Upper lobe of right lung (tissue), 1 donor: ENCODE measurements at regions not wholly inside any gene's neighbourhood (a gene's known extent, or its start where the extent isn't known, plus 50 kb on each side); places are given as distances from the start of the nearest gene placed in this dataset.

Experiments
- ATAC-seq: fragments of 200-7000 bp; cut with Tn5 transposase; one replicate; pipeline ENCODE4 v1.9.1; 2020; ENCODE audit warnings: mild to moderate bottlenecking, moderate library complexity
- DNase-seq: peaks from one replicate; pipeline ENCODE4 v3.0.0-alpha.2; 2020
- H3K27ac ChIP-seq: fragments of 200-600 bp; one replicate; pipeline ENCODE4 v1.8.0; 2022
- H3K27me3 ChIP-seq: fragments of 200-600 bp; one replicate; pipeline ENCODE4 v1.8.0; 2022; ENCODE audit warnings: mild to moderate bottlenecking
- H3K36me3 ChIP-seq: fragments of 200-600 bp; one replicate; pipeline ENCODE4 v1.8.0; 2022
- H3K4me1 ChIP-seq: fragments of 200-600 bp; one replicate; pipeline ENCODE4 v1.8.0; 2022
- H3K4me3 ChIP-seq: fragments of 200-600 bp; one replicate; pipeline ENCODE4 v1.8.0; 2022; ENCODE audit warnings: mild to moderate bottlenecking
- H3K9me3 ChIP-seq: fragments of 200-600 bp; one replicate; pipeline ENCODE4 v1.8.0; 2022
- intact Hi-C: fragments of 100-400 bp; cut with DNase I; formaldehyde crosslinking; loops from one replicate; pipeline ENCODE4 v1.11.0; 2022
- TF ChIP-seq, protein P1 (sequence below): fragments of 200-600 bp; IDR thresholded peaks from one replicate; pipeline ENCODE4 v1.8.0; 2022; ENCODE audit warnings: antibody characterized with exemption
- donor health status: DM: no; HTN: yes; CAD: no; lungs with severe emphysema.

DNA sequence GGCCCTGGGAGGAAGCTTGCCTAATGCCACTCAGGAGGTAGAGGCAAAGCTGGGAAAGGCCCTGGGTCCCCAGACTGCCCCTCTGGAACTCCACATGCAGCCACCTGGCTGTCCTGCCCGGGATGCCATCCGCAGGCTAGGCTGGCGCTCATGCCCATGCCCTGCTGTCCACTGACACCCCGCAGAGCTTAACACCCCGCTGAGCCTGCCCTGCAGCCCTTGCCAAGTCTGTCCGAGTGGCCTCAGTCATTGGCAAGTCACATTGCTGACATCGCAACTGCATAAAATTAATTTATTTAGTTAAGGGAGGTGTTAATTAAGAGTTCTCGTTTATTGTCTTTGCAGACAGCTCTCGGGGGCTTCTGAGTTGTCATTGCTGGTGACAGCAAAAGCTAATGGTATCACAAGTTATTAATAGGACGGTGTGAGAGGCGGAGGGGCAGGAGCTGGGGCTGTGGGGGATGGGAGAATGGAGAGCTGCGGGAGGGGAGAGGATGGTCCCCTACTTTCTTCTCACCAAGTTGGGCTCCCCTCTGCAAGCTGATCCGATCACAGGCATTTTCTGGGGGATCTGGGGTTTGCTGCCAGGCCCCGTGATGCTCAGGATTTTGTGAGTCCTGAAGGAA lies 55.6 kb upstream of the PCBD1 start:
- DNase-seq (no peak), ATAC-seq (no peak)
- H3K4me1 ChIP-seq: no peaks in the 10 kb centered on the region
- no peaks in the 10 kb centered on the region for H3K9me3 ChIP-seq
- intact Hi-C loops: no loop called here
- no peaks in the 10 kb centered on the region for H3K36me3 ChIP-seq
- H3K27me3 ChIP-seq: no peaks in the 10 kb centered on the region
- H3K27ac ChIP-seq: no peak overlapping the region
- TF ChIP-seq, protein P1, sequence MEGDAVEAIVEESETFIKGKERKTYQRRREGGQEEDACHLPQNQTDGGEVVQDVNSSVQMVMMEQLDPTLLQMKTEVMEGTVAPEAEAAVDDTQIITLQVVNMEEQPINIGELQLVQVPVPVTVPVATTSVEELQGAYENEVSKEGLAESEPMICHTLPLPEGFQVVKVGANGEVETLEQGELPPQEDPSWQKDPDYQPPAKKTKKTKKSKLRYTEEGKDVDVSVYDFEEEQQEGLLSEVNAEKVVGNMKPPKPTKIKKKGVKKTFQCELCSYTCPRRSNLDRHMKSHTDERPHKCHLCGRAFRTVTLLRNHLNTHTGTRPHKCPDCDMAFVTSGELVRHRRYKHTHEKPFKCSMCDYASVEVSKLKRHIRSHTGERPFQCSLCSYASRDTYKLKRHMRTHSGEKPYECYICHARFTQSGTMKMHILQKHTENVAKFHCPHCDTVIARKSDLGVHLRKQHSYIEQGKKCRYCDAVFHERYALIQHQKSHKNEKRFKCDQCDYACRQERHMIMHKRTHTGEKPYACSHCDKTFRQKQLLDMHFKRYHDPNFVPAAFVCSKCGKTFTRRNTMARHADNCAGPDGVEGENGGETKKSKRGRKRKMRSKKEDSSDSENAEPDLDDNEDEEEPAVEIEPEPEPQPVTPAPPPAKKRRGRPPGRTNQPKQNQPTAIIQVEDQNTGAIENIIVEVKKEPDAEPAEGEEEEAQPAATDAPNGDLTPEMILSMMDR: no peak
- H3K4me3 ChIP-seq: no peak overlapping the region

DNA sequence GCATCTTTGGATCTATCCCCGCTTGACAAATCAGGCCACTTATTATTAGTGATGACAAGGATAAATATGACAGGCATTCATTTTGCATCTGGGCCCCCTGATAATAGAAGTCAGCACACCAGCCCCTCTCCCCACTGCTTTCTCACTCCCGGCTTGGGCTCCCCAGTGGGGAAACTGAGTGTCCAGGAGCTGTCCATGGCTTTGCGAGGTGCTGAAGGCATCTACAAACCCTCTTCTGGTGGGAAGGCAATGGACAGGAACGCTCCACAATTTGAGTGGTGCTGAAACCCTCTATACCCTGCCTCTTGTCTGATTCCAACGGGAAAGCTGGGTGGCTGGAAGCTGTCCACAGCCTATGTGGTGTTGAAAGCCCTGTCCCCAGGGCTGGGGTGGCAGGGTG lies 61.7 kb upstream of the PCBD1 start:
- ATAC-seq: no peak
- intact Hi-C loops: no loop called here
- Histone ChIP-seq H3K4me1 (no peaks in the 10 kb centered on the region), H3K36me3 (no peaks in the 10 kb centered on the region), H3K4me3 (no peak overlapping the region), H3K9me3 (no peaks in the 10 kb centered on the region), H3K27me3 (no peaks in the 10 kb centered on the region), H3K27ac (no peak overlapping the region)
- TF ChIP-seq, protein P1: no peak
- DNase-seq: no peak

DNA sequence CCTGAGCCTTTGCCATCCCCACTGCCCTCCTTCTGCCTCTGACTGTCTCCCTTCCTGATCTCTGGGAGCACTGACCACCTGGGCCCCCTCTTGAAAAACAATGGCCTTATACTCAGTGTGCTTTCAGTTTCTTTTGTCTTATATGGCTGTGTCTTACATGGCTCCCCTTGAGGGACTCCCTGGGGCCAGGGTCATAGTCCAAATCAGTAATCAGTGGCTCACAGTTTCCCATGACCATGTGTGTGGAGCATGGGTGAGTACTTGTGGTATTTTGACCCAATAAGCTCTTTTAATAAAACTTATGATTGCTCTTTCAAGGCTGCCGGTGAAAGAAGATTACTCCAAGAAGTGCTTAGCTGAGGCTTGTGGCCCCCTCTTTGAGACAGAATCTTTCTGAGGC lies 62.4 kb upstream of the PCBD1 start:
- no peaks in the 10 kb centered on the region for H3K4me1 ChIP-seq
- no peaks in the 10 kb centered on the region for H3K27me3 ChIP-seq
- DNase-seq (no peak), ATAC-seq (no peak)
- intact Hi-C loops: no loop called here
- no peak overlapping the region for H3K27ac ChIP-seq
- H3K36me3 ChIP-seq: no peaks in the 10 kb centered on the region
- TF ChIP-seq, protein P1: no peak
- H3K4me3 ChIP-seq: no peak overlapping the region
- H3K9me3 ChIP-seq: no peaks in the 10 kb centered on the region

DNA sequence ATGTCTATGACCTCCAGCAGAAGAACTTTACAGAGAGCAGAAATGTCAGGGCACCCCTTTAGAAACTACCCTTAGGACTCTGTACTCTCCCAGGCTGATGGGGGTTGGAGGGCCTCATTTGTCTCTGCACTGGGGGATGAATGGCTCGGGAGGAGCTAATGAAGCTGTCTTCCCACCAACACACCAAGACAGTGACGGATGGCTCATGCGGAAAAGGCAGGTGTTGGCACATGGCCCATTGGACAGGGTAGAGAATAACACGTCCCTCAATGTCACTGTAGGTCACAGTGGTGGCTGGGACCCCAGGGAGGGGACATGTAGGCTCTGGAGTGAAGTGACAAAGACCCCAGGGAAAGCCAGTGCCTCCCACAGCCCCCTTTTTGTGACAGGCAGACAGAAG lies 64.0 kb upstream of the PCBD1 start:
- Histone ChIP-seq H3K9me3 (no peaks in the 10 kb centered on the region), H3K27me3 (no peaks in the 10 kb centered on the region)
- no peak for DNase-seq

DNA sequence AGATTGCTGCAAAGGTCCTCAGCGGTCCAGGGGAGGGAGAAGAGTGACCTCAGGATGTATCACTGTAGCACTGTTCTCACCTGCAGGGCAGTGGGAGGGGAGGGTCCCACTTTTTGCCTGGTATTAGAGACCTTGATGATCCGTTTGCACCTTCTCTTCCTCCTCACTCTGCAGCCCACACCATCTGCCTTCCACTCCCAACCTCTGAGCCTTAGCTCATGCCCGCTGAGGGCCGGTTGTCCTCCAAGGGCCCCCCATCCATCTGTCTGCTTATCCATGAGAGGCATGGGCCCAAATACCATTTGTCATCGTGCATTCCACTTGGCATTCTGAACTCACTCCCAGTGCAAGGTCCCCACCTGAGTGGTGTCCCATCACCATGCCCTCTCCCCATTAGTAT lies 64.6 kb upstream of the PCBD1 start:
- Histone ChIP-seq H3K27me3 (no peaks in the 10 kb centered on the region), H3K27ac (no peak overlapping the region), H3K36me3 (no peaks in the 10 kb centered on the region), H3K4me3 (no peak overlapping the region), H3K4me1 (no peaks in the 10 kb centered on the region), H3K9me3 (no peaks in the 10 kb centered on the region)
- intact Hi-C loops: no loop called here
- no peak for ATAC-seq
- no peak for DNase-seq
- TF ChIP-seq, protein P1: no peak

More for the DNA sequence above, 64.0 kb upstream of the PCBD1 start:
- H3K36me3 ChIP-seq: no peaks in the 10 kb centered on the region
- intact Hi-C loops: no loop called here
- no peak overlapping the region for H3K27ac ChIP-seq
- H3K4me3 ChIP-seq: no peak overlapping the region
- no peak for ATAC-seq
- TF ChIP-seq, protein P1: no peak
- no peaks in the 10 kb centered on the region for H3K4me1 ChIP-seq
